ENCODE measurements at regions not wholly inside any gene's neighbourhood (a gene's known extent, or its start where the extent isn't known, plus 50 kb on each side); places are given as distances from the start of the nearest gene placed in this dataset.

DNA sequence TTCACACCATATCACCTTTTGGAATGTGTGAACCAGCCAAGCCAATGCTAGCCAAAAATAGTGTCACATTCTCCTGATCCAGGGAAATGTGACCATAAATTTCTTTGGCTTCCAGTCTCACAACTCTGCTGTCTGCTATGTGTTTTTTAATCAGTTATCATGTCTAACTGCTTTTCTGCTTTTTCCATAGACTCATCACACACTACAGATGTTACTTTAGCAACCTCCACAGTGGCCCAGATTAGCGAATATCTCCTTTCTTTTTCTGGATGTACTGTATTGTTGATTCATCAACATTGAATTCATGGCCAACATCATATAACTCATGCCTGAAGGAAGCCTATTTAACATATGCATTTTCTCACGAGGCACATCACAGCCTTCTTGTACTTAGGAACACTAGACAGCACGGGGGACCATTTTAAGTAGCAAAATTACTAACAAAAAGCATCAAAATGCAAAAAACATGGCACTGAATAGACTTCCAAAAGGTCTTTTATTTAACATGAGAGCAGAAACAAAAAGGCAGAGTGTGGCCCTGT is 73.1 kb upstream of the POU2AF2 start:
- Mint-ChIP-seq H3K36me3 (ENCODE audit: unreplicated experiment) (no peaks in the 10 kb centered on the region), H3K4me1 (ENCODE audit: unreplicated experiment) (no peaks in the 10 kb centered on the region), H3K9me3 (ENCODE audit: unreplicated experiment) (no peaks in the 10 kb centered on the region), H3K27me3 (ENCODE audit: unreplicated experiment) (no peaks in the 10 kb centered on the region), H3K27ac (ENCODE audit: unreplicated experiment) (no peak overlapping the region), H3K4me3 (ENCODE audit: unreplicated experiment) (no peak overlapping the region)
- no peak for TF ChIP-seq CTCF (IDR thresholded peaks at IDR 0.05)
- DNase-seq (ENCODE audit: extremely low spot score, unreplicated experiment): no peak

DNA sequence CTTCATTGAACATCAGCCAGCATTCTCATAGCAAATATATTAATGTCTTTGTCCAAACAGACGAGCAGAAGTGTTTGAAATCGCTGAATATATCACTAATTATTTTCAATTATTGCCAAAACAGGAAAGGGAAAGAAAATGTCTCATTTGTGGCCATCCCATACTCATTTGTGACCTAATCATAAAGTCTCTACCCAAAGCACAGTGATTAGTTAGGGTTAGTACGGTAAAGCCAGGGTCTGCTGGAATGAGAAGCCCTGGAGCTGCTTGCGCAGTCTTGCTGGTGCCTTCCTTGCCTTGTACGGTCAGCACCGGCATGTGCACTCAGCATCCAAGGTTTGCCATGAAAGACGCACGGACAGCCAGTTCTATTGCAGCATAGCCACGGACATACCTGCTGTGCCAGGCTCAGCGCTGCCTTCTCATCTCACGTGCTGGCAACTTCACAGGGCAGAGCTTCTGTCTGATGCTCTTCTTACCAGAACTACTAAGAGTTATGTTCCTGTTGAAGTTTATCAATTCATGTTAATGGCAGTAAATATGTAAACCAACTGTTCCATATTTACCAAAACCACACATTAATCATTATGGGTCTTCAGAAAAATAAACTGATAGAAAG is 74.7 kb upstream of the POU2AF2 start:
- TF ChIP-seq CTCF (IDR thresholded peaks at IDR 0.05): no peak
- H3K4me1 Mint-ChIP-seq (ENCODE audit: unreplicated experiment): no peaks in the 10 kb centered on the region

DNA sequence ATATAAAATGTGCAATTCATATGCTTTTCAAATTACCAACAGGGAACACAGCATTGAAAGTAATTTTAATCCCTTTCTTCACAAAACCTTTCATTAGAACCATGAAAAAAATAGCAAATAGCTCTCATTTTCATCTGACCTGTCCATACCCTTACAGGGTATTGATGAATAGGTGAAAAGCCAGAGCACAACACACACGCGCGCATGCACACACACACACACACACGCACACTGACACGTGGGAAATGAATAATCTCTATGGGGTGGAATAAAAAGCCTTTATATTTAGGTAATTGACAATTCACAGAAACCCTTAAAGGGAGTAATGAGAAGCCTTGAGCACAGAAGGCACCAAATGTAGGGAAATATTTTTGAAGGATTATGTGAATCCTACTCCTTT is 76.2 kb upstream of the POU2AF2 start:
- TF ChIP-seq CTCF (IDR thresholded peaks at IDR 0.05): no peak

More for the DNA sequence above, 74.7 kb upstream of the POU2AF2 start:
- no peaks in the 10 kb centered on the region for H3K9me3 Mint-ChIP-seq (ENCODE audit: unreplicated experiment)
- DNase-seq (ENCODE audit: extremely low spot score, unreplicated experiment): no peak
- H3K27ac Mint-ChIP-seq (ENCODE audit: unreplicated experiment): no peak overlapping the region
- no peaks in the 10 kb centered on the region for H3K36me3 Mint-ChIP-seq (ENCODE audit: unreplicated experiment)
- no peaks in the 10 kb centered on the region for H3K27me3 Mint-ChIP-seq (ENCODE audit: unreplicated experiment)
- no peak overlapping the region for H3K4me3 Mint-ChIP-seq (ENCODE audit: unreplicated experiment)

GRCh38 chr11:111168871-111169270 is 76.7 kb upstream of the POU2AF2 start:
- H3K4me3 Mint-ChIP-seq (ENCODE audit: unreplicated experiment): no peak overlapping the region
- TF ChIP-seq CTCF (IDR thresholded peaks at IDR 0.05): no peak
- DNase-seq (ENCODE audit: extremely low spot score, unreplicated experiment): no peak
- H3K27ac Mint-ChIP-seq (ENCODE audit: unreplicated experiment): no peak overlapping the region
- no peaks in the 10 kb centered on the region for H3K4me1 Mint-ChIP-seq (ENCODE audit: unreplicated experiment)
- H3K27me3 Mint-ChIP-seq (ENCODE audit: unreplicated experiment): peaks cover 8% of the 10 kb centered on the region
- H3K9me3 Mint-ChIP-seq (ENCODE audit: unreplicated experiment): no peaks in the 10 kb centered on the region
- no peaks in the 10 kb centered on the region for H3K36me3 Mint-ChIP-seq (ENCODE audit: unreplicated experiment)

More for the DNA sequence above, 76.2 kb upstream of the POU2AF2 start:
- no peaks in the 10 kb centered on the region for H3K4me1 Mint-ChIP-seq (ENCODE audit: unreplicated experiment)
- no peak for DNase-seq (ENCODE audit: extremely low spot score, unreplicated experiment)
- peaks cover 8% of the 10 kb centered on the region for H3K27me3 Mint-ChIP-seq (ENCODE audit: unreplicated experiment)
- H3K9me3 Mint-ChIP-seq (ENCODE audit: unreplicated experiment): no peaks in the 10 kb centered on the region
- no peak overlapping the region for H3K27ac Mint-ChIP-seq (ENCODE audit: unreplicated experiment)
- no peaks in the 10 kb centered on the region for H3K36me3 Mint-ChIP-seq (ENCODE audit: unreplicated experiment)
- no peak overlapping the region for H3K4me3 Mint-ChIP-seq (ENCODE audit: unreplicated experiment)

GRCh38 chr11:111167666-111168065 is 77.9 kb upstream of the POU2AF2 start:
- peaks cover 8% of the 10 kb centered on the region for H3K27me3 Mint-ChIP-seq (ENCODE audit: unreplicated experiment)
- no peak for DNase-seq (ENCODE audit: extremely low spot score, unreplicated experiment)
- H3K36me3 Mint-ChIP-seq (ENCODE audit: unreplicated experiment): no peaks in the 10 kb centered on the region
- no peak overlapping the region for H3K4me3 Mint-ChIP-seq (ENCODE audit: unreplicated experiment)
- H3K9me3 Mint-ChIP-seq (ENCODE audit: unreplicated experiment): no peaks in the 10 kb centered on the region
- H3K27ac Mint-ChIP-seq (ENCODE audit: unreplicated experiment): no peak overlapping the region
- H3K4me1 Mint-ChIP-seq (ENCODE audit: unreplicated experiment): no peaks in the 10 kb centered on the region
- no peak for TF ChIP-seq CTCF (IDR thresholded peaks at IDR 0.05)
